NCI-H1092 (cell line): ENCODE measurements at regions not wholly inside any gene's neighbourhood (a gene's known extent, or its start where the extent isn't known, plus 50 kb on each side); places are given as distances from the start of the nearest gene placed in this dataset.
"Not testable (repeated sequence)": the region's sequence is repeated elsewhere in the genome, so short reads cannot be mapped to it uniquely, and the experiment has no call there.

Source experiments
- DNase-seq: peaks from one replicate; lab custom pipeline; 2025; lab: John Stamatoyannopoulos, UW

GRCh38 chr4:54403700-54404453 lies 174.8 kb downstream of the PDGFRA start:
- no peak for DNase-seq

- not testable (repeated sequence) for DNase-seq
Observed at GRCh38 chr4:54409270-54409817, 180.3 kb downstream of the PDGFRA start.

DNA sequence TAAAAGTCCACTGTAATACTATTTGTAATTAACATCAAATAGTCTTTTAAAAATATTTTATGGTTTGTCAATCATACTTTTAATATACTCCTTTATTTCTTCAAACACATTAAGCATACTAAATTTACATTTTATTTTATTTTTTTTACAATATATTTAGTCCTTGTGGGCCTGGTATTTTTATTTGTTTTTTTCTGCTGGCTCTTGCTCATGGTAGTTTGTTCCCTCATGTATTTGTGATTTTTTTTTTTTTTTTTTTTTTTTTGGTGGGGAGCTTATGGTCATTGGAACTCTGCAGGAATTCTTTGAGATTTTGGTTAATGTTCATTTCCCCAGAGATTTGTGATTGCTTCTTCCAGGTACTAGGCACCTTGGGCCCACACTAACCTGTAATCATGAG lies 185.5 kb downstream of the PDGFRA start:
- DNase-seq, result no peak

- no peak for DNase-seq
Observed at GRCh38 chr4:54417476-54417875, 188.4 kb downstream of the PDGFRA start.

GRCh38 chr4:54418468-54418867 lies 189.4 kb downstream of the PDGFRA start:
- no peak for DNase-seq

GRCh38 chr4:54423066-54423465 lies 194.0 kb downstream of the PDGFRA start:
- DNase-seq, result no peak

DNA sequence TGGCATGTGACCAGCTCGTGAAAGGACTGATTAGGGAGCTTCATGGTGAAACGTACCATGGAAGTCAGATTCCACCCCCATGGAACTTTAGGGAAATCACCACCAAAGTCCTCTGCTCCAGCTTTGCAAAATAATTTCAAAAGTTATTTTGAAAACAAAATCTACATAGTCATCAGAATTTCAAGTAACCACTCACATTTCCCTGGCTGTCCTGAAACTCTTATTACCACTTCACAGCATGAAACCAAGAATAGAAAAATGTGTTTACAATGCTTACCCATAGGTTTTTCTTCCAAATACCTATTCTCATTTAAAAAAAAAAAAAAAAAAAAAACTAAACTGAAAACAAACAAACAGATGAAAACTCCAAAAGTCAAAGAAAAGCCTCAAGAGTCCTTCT lies 198.7 kb downstream of the PDGFRA start:
- DNase-seq, result no peak

GRCh38 chr4:54428940-54429339 lies 199.8 kb downstream of the PDGFRA start:
- DNase-seq, result no peak

- no peak for DNase-seq
Observed at GRCh38 chr4:54433686-54434085, 204.6 kb downstream of the PDGFRA start.

GRCh38 chr4:54439831-54440243 lies 210.7 kb downstream of the PDGFRA start:
- DNase-seq, result no peak

- no peak for DNase-seq
Observed at GRCh38 chr4:54440394-54441136, 211.5 kb downstream of the PDGFRA start.

DNA sequence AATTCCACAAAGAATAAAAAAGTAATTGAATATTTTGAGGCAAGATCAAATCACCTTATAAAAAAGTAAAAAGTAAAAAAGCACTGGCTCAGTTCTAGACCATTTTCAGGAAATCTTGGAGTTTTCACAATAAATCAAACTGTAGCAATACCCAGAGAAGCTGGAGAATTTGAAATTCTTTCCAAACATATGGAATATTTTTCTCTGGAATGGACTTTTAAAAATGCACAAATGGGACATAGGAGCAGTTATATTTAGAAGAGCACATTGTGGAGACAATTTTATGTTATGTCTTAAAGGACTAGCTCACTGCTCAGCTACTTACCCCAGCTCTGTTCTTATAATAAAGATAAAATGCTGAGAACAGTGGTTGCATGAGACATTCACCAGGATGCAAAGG lies 211.9 kb upstream of the KIT start:
- no peak for DNase-seq

- DNase-seq, result no peak
Observed at GRCh38 chr4:54446581-54446980, 211.2 kb upstream of the KIT start.

- DNase-seq, result no peak
Observed at GRCh38 chr4:54447304-54447703, 210.5 kb upstream of the KIT start.

- no peak for DNase-seq
Observed at GRCh38 chr4:54449999-54450398, 207.8 kb upstream of the KIT start.

DNA sequence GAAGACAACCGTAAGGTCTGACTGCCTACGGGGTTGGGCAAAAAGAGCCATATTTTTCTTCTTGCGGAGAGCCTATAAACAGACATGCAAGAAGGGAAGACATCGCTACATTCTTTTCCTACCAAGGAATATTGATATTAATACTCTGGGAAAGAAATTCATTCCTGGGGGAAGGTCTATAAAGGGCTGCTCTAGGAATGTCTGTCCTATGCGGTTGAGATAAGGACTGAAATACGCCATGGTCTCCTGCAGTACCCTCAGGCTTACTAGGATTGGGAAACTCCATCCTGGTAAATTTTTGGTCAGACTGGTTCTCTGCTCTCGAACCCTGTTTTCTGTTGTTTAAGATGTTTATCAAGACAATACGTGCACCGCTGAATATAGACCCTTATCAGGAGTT lies 190.8 kb upstream of the KIT start:
- DNase-seq, result not testable (repeated sequence)

GRCh38 chr4:54473077-54473545 lies 184.6 kb upstream of the KIT start:
- no peak for DNase-seq

DNA sequence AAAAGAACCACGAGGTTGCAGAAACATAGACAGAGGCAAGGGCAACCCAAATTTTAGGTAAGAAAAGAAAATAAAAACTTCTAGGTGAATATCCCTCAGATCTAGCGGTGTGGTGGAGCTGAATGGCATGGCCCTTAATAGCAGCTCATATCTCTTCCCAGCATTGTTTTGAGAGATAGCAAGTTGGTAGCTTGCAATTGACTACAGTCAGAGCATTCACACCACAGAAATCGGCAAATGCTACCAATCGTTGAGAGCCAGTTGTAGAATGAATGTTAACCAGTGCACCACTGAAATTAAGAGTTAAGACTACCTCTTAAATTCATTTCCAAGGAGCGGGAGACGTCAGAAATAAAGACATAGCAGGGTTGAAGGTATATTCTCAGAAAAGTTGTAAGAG lies 184.0 kb upstream of the KIT start:
- DNase-seq, result no peak

DNA sequence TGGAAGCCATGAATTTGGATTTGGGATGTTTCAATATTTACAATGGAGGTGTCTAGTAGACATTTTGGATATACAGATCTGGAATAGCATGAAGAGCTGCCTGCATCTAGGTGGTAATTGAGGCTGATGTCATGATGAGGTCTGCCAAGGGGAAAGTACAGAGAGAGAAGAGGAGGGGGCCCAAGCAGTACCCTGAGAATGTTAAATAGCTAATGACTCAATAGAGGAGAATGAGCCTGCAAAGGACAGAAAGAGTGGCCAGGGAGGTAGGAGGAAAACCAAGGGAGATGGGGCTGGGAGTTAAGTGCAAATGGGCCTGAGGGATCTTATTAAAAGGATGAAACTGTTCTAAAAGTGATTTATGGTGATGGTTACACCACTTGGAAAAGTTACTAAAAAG lies 182.2 kb upstream of the KIT start:
- no peak for DNase-seq

DNA sequence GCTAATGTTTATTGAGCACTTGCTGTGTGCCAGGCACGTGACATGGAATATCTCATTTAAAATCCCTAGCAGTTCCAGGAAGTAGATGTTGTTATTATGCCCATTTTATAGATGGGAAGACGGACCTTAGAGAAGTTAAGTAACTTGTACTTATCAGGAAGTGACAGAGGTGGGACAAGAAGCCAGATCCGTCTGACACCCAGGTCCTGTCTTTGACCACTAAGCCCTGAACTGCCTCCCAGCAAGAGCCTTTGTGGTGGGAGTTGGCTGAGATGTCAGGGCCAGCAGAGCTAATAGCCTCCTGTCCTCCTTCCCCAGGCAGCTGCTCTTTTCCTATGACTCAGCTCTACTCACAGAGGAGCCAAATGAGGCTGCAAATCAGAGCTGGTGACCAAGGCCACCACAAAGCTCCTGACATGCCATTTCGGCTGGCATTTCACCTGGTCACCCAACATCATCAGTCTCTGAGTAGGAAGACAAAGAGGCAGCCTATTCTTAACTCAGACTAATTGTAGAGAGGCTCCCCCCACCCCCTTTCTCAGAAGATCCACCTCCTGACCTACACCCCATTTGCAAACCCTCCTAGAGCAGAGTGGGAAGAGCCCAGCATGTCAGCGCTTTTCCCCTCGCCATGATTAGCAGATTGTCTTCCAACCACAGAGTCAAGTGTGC lies 175.1 kb upstream of the KIT start:
- DNase-seq, result no peak

- DNase-seq, result no peak
Observed at GRCh38 chr4:54484383-54484782, 173.4 kb upstream of the KIT start.

DNA sequence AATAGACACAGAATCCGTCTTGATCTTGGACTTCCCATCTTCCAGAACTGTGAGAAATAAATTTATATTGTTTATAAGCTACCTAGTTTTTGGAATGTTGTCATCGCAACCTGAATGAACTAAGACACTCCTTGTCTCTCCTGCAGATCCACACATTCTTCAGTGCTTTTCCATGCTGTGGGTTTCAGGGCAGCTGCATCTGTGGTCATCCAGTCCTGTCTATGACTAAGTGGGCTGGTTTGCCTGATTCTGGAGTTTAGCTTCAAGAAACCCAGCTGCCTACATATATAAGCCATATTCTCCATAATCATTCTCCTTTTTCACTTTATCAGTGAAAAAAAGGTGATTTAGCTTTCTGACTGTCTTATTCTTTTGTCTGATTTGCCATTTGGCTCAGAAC lies 170.3 kb upstream of the KIT start:
- DNase-seq, result no peak

DNA sequence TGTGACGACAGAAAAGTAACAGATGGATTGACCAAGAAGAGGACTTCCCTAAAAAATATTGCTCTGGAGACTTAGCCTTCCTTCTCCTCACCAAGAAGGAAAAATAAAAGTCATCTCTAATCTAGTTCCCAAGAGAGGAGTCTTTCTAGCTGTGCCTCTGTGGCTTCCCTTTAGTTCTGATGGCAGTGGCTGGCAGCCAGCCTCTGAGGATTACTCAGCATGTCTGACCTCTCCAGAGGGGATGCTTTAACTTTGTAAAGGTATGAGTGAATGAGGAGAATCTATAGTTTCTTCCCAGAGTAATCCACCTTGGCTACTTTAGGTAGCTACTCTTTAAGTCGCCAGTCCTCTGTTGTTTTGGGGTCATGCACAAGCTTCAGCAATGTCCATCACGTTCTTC lies 163.9 kb upstream of the KIT start:
- DNase-seq, result no peak
